OCI-LY1 (cell line): ENCODE measurements at regions not wholly inside any gene's neighbourhood (a gene's known extent, or its start where the extent isn't known, plus 50 kb on each side); places are given as distances from the start of the nearest gene placed in this dataset.

Experiments used
- H2AFZ ChIP-seq: fragments of 200-600 bp; sonication (generic), shearing (Covaris generic); 2 replicates; pipeline ENCODE4 v1.6.0; 2014; ENCODE audit warnings: antibody characterized with exemption, mild to moderate bottlenecking, low read length
- H3F3A ChIP-seq: fragments of 200-600 bp; sonication (generic), shearing (Covaris generic); 2 replicates; pipeline ENCODE4 v1.6.0; 2014; ENCODE audit warnings: mild to moderate bottlenecking, antibody characterized with exemption, low read length, moderate library complexity; ENCODE audit not compliant: insufficient read depth
- H3K27ac ChIP-seq: fragments of 200-600 bp; sonication (generic); 2 replicates; pipeline ENCODE4 v1.5.1; 2014; ENCODE audit warnings: low read length, mixed run types, mild to moderate bottlenecking, low read depth; ENCODE audit not compliant: poor library complexity, severe bottlenecking
- H3K27me3 ChIP-seq: fragments of 200-600 bp; sonication (generic); 2 replicates; pipeline ENCODE4 v1.6.0; 2014; ENCODE audit warnings: antibody characterized with exemption, mild to moderate bottlenecking, low read length, moderate library complexity; ENCODE audit not compliant: insufficient read depth
- H3K36me3 ChIP-seq: fragments of 200-600 bp; sonication (generic); 2 replicates; pipeline ENCODE4 v1.6.1; 2014; ENCODE audit warnings: mild to moderate bottlenecking, antibody characterized with exemption, low read length, moderate library complexity, mixed read lengths; ENCODE audit not compliant: insufficient read depth
- H3K4me1 ChIP-seq: fragments of 200-600 bp; sonication (generic); 2 replicates; pipeline ENCODE4 v1.5.1; 2014; ENCODE audit warnings: mild to moderate bottlenecking, low read length, moderate library complexity; ENCODE audit not compliant: insufficient read depth, severe bottlenecking
- H3K4me2 ChIP-seq: fragments of 200-600 bp; sonication (generic), shearing (Covaris generic); 2 replicates; pipeline ENCODE4 v1.6.1; 2014; ENCODE audit warnings: low read length
- H3K4me3 ChIP-seq: fragments of 200-600 bp; sonication (generic); 2 replicates; pipeline ENCODE4 v1.5.1; 2014; ENCODE audit warnings: low read length, low read depth, mild to moderate bottlenecking, mixed read lengths; ENCODE audit not compliant: poor library complexity, severe bottlenecking
- H3K79me2 ChIP-seq: fragments of 200-600 bp; shearing (Covaris generic); 2 replicates; pipeline ENCODE4 v1.6.1; 2016; ENCODE audit warnings: mixed run types, low read length, mixed read lengths; ENCODE audit not compliant: insufficient read depth
- H3K9ac ChIP-seq: fragments of 200-600 bp; sonication (generic), shearing (Covaris generic); 2 replicates; pipeline ENCODE4 v1.6.1; 2014; ENCODE audit warnings: mild to moderate bottlenecking, low read length, mixed read lengths
- H3K9me2 ChIP-seq: fragments of 200-600 bp; sonication (generic), shearing (Covaris generic); 2 replicates; pipeline ENCODE4 v1.6.1; 2014; ENCODE audit warnings: low read depth, mild to moderate bottlenecking, low read length, mixed read lengths
- H3K9me3 ChIP-seq: fragments of 200-600 bp; shearing (Covaris generic); 2 replicates; pipeline ENCODE4 v1.6.1; 2014; ENCODE audit warnings: low read length, mixed read lengths
- H4K20me1 ChIP-seq: fragments of 200-600 bp; sonication (generic), shearing (Covaris generic); 2 replicates; pipeline ENCODE4 v1.6.0; 2016; ENCODE audit warnings: mild to moderate bottlenecking, low read length; ENCODE audit not compliant: insufficient read depth
- CTCF ChIP-seq: fragments of 200-600 bp; sonication (generic), shearing (Covaris generic); IDR thresholded peaks from 2 replicates; pipeline ENCODE4 v1.5.1; 2017; ENCODE audit warnings: mild to moderate bottlenecking, antibody characterized with exemption, low read length, moderate library complexity, mixed read lengths
- EZH2 ChIP-seq: fragments of 200-600 bp; sonication (generic), shearing (Covaris generic); IDR thresholded peaks from 2 replicates; pipeline ENCODE4 v1.8.0; 2017; ENCODE audit warnings: borderline replicate concordance, mixed run types, mild to moderate bottlenecking, antibody characterized with exemption, low read length, moderate library complexity, mixed read lengths

- H3K79me2 ChIP-seq, result no peaks in the 10 kb centered on the region
- H3K36me3 ChIP-seq, result no peaks in the 10 kb centered on the region
- H4K20me1 ChIP-seq, result no peaks in the 10 kb centered on the region
- no peak overlapping the region for H3K4me3 ChIP-seq
- no peaks in the 10 kb centered on the region for H3F3A ChIP-seq
- no peaks in the 10 kb centered on the region for H3K4me1 ChIP-seq
- H3K4me2 ChIP-seq, result no peak overlapping the region
- no peak overlapping the region for H3K27ac ChIP-seq
- no peak overlapping the region for H3K9ac ChIP-seq
- H3K9me3 ChIP-seq, result no peaks in the 10 kb centered on the region
- H3K27me3 ChIP-seq, result no peaks in the 10 kb centered on the region
- H2AFZ ChIP-seq, result no peak overlapping the region
- TF ChIP-seq EZH2 (no peak), CTCF (no peak)
- H3K9me2 ChIP-seq, result no peaks in the 10 kb centered on the region
These were observed 75.7 kb upstream of the PTER start for GRCh38 chr10:16361086-16361485.

GRCh38 chr10:16363741-16364140 lies 73.1 kb upstream of the PTER start:
- no peaks in the 10 kb centered on the region for H3K27me3 ChIP-seq
- H3K36me3 ChIP-seq, result no peaks in the 10 kb centered on the region
- no peak overlapping the region for H3K27ac ChIP-seq
- no peaks in the 10 kb centered on the region for H4K20me1 ChIP-seq
- H2AFZ ChIP-seq, result no peak overlapping the region
- H3K79me2 ChIP-seq, result no peaks in the 10 kb centered on the region
- H3K9me3 ChIP-seq, result no peaks in the 10 kb centered on the region
- TF ChIP-seq EZH2, result no peak
- TF ChIP-seq CTCF, result no peak
- no peaks in the 10 kb centered on the region for H3F3A ChIP-seq
- H3K9ac ChIP-seq, result no peak overlapping the region
- no peaks in the 10 kb centered on the region for H3K4me1 ChIP-seq
- no peak overlapping the region for H3K4me2 ChIP-seq
- H3K9me2 ChIP-seq, result no peaks in the 10 kb centered on the region
- H3K4me3 ChIP-seq, result no peak overlapping the region

- no peaks in the 10 kb centered on the region for H3K4me1 ChIP-seq
- H4K20me1 ChIP-seq, result no peaks in the 10 kb centered on the region
- TF ChIP-seq CTCF (no peak), EZH2 (no peak)
- no peaks in the 10 kb centered on the region for H3F3A ChIP-seq
- H3K79me2 ChIP-seq, result no peaks in the 10 kb centered on the region
- no peak overlapping the region for H3K27ac ChIP-seq
- no peaks in the 10 kb centered on the region for H3K27me3 ChIP-seq
- no peaks in the 10 kb centered on the region for H3K9me3 ChIP-seq
- H3K4me2 ChIP-seq, result no peak overlapping the region
- no peak overlapping the region for H3K4me3 ChIP-seq
- H3K9me2 ChIP-seq, result no peaks in the 10 kb centered on the region
- H3K36me3 ChIP-seq, result no peaks in the 10 kb centered on the region
- no peak overlapping the region for H3K9ac ChIP-seq
- H2AFZ ChIP-seq, result no peak overlapping the region
These were observed 69.1 kb upstream of the PTER start for GRCh38 chr10:16367621-16368292.
